HG02571 (cell line): ENCODE measurements at regions not wholly inside any gene's neighbourhood (a gene's known extent, or its start where the extent isn't known, plus 50 kb on each side); places are given as distances from the start of the nearest gene placed in this dataset.
"Not testable (repeated sequence)": the region's sequence is repeated elsewhere in the genome, so short reads cannot be mapped to it uniquely, and the experiment has no call there.

ENCODE experiments used
- ATAC-seq: cut with Tn5 transposase; IDR thresholded peaks from one replicate; pipeline ENCODE4 v1.9.1; 2021; ENCODE audit warnings: mild to moderate bottlenecking, moderate library complexity; ENCODE audit not compliant: unreplicated experiment

- ATAC-seq = not testable (repeated sequence)
Measured at GRCh38 chr7:106526617-106527016, 134.3 kb downstream of the CCDC71L start.

- ATAC-seq = no peak
Measured at GRCh38 chr7:106524690-106525059, 136.3 kb downstream of the CCDC71L start.

GRCh38 chr7:106523482-106523881 is 137.5 kb downstream of the CCDC71L start:
- ATAC-seq = no peak

- ATAC-seq = no peak
Measured at GRCh38 chr7:106522696-106523095, 138.3 kb downstream of the CCDC71L start.

GRCh38 chr7:106521541-106521940 is 139.4 kb downstream of the CCDC71L start:
- no peak for ATAC-seq

- ATAC-seq = no peak
Measured at GRCh38 chr7:106520962-106521514, 139.9 kb downstream of the CCDC71L start.

- no peak for ATAC-seq
Measured at GRCh38 chr7:106518967-106519366, 142.0 kb downstream of the CCDC71L start.

GRCh38 chr7:106518239-106518638 is 142.7 kb downstream of the CCDC71L start:
- ATAC-seq = no peak

GRCh38 chr7:106517508-106517907 is 143.4 kb downstream of the CCDC71L start:
- ATAC-seq = no peak

- no peak for ATAC-seq
Measured at GRCh38 chr7:106515321-106515720, 145.6 kb downstream of the CCDC71L start.

- ATAC-seq = no peak
Measured at GRCh38 chr7:106514881-106515280, 146.1 kb downstream of the CCDC71L start.

GRCh38 chr7:106512217-106512616 is 148.7 kb downstream of the CCDC71L start:
- no peak for ATAC-seq

GRCh38 chr7:106504645-106505044 is 156.3 kb downstream of the CCDC71L start:
- ATAC-seq = no peak

- no peak for ATAC-seq
Measured at GRCh38 chr7:106504207-106504606, 156.8 kb downstream of the CCDC71L start.

- no peak for ATAC-seq
Measured at GRCh38 chr7:106503626-106504025, 157.3 kb downstream of the CCDC71L start.

- no peak for ATAC-seq
Measured at GRCh38 chr7:106501605-106502580, 159.1 kb downstream of the CCDC71L start.

- no peak for ATAC-seq
Measured at GRCh38 chr7:106499897-106500296, 161.1 kb downstream of the CCDC71L start.

- not testable (repeated sequence) for ATAC-seq
Measured at GRCh38 chr7:106498005-106498404, 163.0 kb downstream of the CCDC71L start.

GRCh38 chr7:106493041-106493731 is 167.8 kb downstream of the CCDC71L start:
- ATAC-seq = no peak

- ATAC-seq = no peak
Measured at GRCh38 chr7:106488465-106488864, 172.5 kb downstream of the CCDC71L start.

GRCh38 chr7:106487892-106488291 is 173.1 kb downstream of the CCDC71L start:
- no peak for ATAC-seq

- no peak for ATAC-seq
Measured at GRCh38 chr7:106486331-106486730, 174.6 kb downstream of the CCDC71L start.
